Hematopoietic multipotent progenitor cell treated with erythropoietin and hydrocortisone succinate and interleukin-3 and kit ligand, for 8 days (in vitro differentiated cells): ENCODE measurements at regions not wholly inside any gene's neighbourhood (a gene's known extent, or its start where the extent isn't known, plus 50 kb on each side); places are given as distances from the start of the nearest gene placed in this dataset.
A peak's percentile ranks its signal among the peaks of the same experiment; 100 is the strongest.

ENCODE experiments used
- DNase-seq: peaks from one replicate; pipeline ENCODE4 v3.0.0-alpha.2; 2015

- DNase-seq, result no peak
These were observed 118.3 kb upstream of the USP24 start for GRCh38 chr1:55333461-55333860.

- DNase-seq, result no peak
These were observed 116.2 kb upstream of the USP24 start for GRCh38 chr1:55331351-55331750.

- no peak for DNase-seq
These were observed 114.8 kb upstream of the USP24 start for GRCh38 chr1:55329808-55330432.

- DNase-seq, result no peak
These were observed 113.9 kb upstream of the USP24 start for GRCh38 chr1:55329091-55329490.

GRCh38 chr1:55326496-55327243 lies 111.5 kb upstream of the USP24 start:
- DNase-seq, result no peak

- DNase-seq, result no peak
These were observed 108.6 kb upstream of the USP24 start for GRCh38 chr1:55323760-55324159.

GRCh38 chr1:55322842-55323241 lies 107.7 kb upstream of the USP24 start:
- DNase-seq, result no peak

GRCh38 chr1:55321942-55322341 lies 106.8 kb upstream of the USP24 start:
- DNase-seq, result no peak

GRCh38 chr1:55320891-55321290 lies 105.7 kb upstream of the USP24 start:
- DNase-seq, result no peak

- peak; percentile 14 for DNase-seq
These were observed 103.1 kb upstream of the USP24 start for GRCh38 chr1:55318116-55318817.

GRCh38 chr1:55317673-55318072 lies 102.5 kb upstream of the USP24 start:
- no peak for DNase-seq

GRCh38 chr1:55316947-55317662 lies 101.9 kb upstream of the USP24 start:
- DNase-seq, result no peak

GRCh38 chr1:55316502-55316901 lies 101.3 kb upstream of the USP24 start:
- DNase-seq, result no peak

- no peak for DNase-seq
These were observed 100.4 kb upstream of the USP24 start for GRCh38 chr1:55315552-55315951.

GRCh38 chr1:55314740-55315139 lies 99.6 kb upstream of the USP24 start:
- DNase-seq, result no peak

GRCh38 chr1:55313903-55314302 lies 98.7 kb upstream of the USP24 start:
- DNase-seq, result no peak

GRCh38 chr1:55311979-55312378 lies 96.8 kb upstream of the USP24 start:
- no peak for DNase-seq

GRCh38 chr1:55311057-55311641 lies 96.0 kb upstream of the USP24 start:
- DNase-seq, result no peak

- DNase-seq, result no peak
These were observed 95.4 kb upstream of the USP24 start for GRCh38 chr1:55310505-55310971.

GRCh38 chr1:55309786-55310504 lies 94.8 kb upstream of the USP24 start:
- no peak for DNase-seq

- DNase-seq, result no peak
These were observed 93.9 kb upstream of the USP24 start for GRCh38 chr1:55309053-55309452.

- DNase-seq, result no peak
These were observed 90.6 kb upstream of the USP24 start for GRCh38 chr1:55305735-55306134.
